CD8-positive, alpha-beta memory T cell (primary cell): ENCODE measurements at regions not wholly inside any gene's neighbourhood (a gene's known extent, or its start where the extent isn't known, plus 50 kb on each side); places are given as distances from the start of the nearest gene placed in this dataset.

Experiments
- CTCF ChIA-PET: fragments of 350-600 bp; sonication (Branson Sonifier 250); formaldehyde crosslinking; loops from one replicate; lab custom pipeline; 2021; ENCODE audit warnings: antibody characterized with exemption; lab: Charles Lee
- POLR2A ChIA-PET: fragments of 350-600 bp; sonication (Branson Sonifier 250); formaldehyde crosslinking; loops from one replicate; lab custom pipeline; 2021; ENCODE audit warnings: antibody characterized with exemption; lab: Charles Lee
- DNase-seq, 5 donors: peaks; one replicate each; pipeline versions ENCODE4 v3.0.0 to v3.0.0-alpha.2; 2020 to 2022; ENCODE audit warnings: mixed read lengths in 1 of 5
- H3K27ac ChIP-seq: one replicate; pipeline ENCODE4 v1.7.0; 2013; ENCODE audit warnings: low read depth, mild to moderate bottlenecking, low read length, moderate library complexity
- H3K27me3 ChIP-seq: 2 replicates; pipeline ENCODE4 v1.7.0; 2013; ENCODE audit warnings: low read length, mild to moderate bottlenecking; ENCODE audit not compliant: insufficient read depth, poor library complexity, severe bottlenecking
- H3K36me3 ChIP-seq: 2 replicates; pipeline ENCODE4 v1.7.0; 2013; ENCODE audit warnings: mild to moderate bottlenecking, low read length, moderate library complexity; ENCODE audit not compliant: insufficient read depth
- H3K4me1 ChIP-seq: 2 replicates; pipeline ENCODE4 v1.7.0; 2013; ENCODE audit warnings: mild to moderate bottlenecking, low read length, moderate library complexity; ENCODE audit not compliant: insufficient read depth
- H3K4me3 ChIP-seq: 2 replicates; pipeline ENCODE4 v1.7.0; 2013; ENCODE audit warnings: mild to moderate bottlenecking, low read length
- H3K9me3 ChIP-seq: 2 replicates; pipeline ENCODE4 v1.7.0; 2013; ENCODE audit warnings: mild to moderate bottlenecking, low read length
- H3K27ac Mint-ChIP-seq, 8 donors: one replicate each; pipeline ENCODE4 v1.8.0; 2020 to 2021; ENCODE audit warnings: mixed read lengths in 8 of 8, mild to moderate bottlenecking in 6 of 8, inconsistent platforms in 3 of 8, moderate library complexity in 3 of 8
- H3K27me3 Mint-ChIP-seq, 2 donors: one replicate each; pipeline ENCODE4 v1.8.0; 2020 to 2021; ENCODE audit warnings: mixed read lengths in 2 of 2, mild to moderate bottlenecking in 1 of 2, moderate library complexity in 1 of 2
- H3K36me3 Mint-ChIP-seq, 3 donors: one replicate each; pipeline ENCODE4 v1.8.0; 2020 to 2021; ENCODE audit warnings: mixed read lengths in 3 of 3, inconsistent platforms in 1 of 3, mild to moderate bottlenecking in 1 of 3
- H3K4me1 Mint-ChIP-seq, 3 donors: one replicate each; pipeline ENCODE4 v1.8.0; 2020 to 2021; ENCODE audit warnings: mixed read lengths in 3 of 3, inconsistent platforms in 1 of 3, mild to moderate bottlenecking in 1 of 3
- H3K4me3 Mint-ChIP-seq, 7 donors: one replicate each; pipeline ENCODE4 v1.8.0; 2020 to 2021; ENCODE audit warnings: mixed read lengths in 7 of 7, mild to moderate bottlenecking in 6 of 7, moderate library complexity in 4 of 7, inconsistent platforms in 2 of 7
- H3K9me3 Mint-ChIP-seq, 5 donors: one replicate each; pipeline ENCODE4 v1.8.0; 2020 to 2022; ENCODE audit warnings: mixed read lengths in 5 of 5, mild to moderate bottlenecking in 3 of 5, moderate library complexity in 2 of 5, inconsistent platforms in 1 of 5

DNA sequence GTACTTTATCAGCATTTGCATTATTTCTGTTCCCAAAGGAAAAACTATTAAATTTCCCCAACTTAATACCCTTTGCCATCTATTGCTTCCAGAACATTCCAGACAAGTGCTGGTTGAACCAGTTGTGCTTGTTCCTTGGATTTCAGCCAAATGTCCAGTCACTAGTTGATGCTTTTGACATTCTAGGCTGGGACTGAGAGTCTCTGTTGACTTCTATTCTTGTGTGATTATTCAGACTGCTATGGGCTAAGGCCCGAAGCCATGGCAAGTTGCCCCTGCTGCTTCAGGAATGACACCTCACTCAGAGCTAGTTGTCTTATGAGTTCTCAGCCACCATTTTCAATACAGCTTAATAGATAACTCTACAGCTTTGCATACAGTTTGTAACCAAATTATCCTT lies 458.1 kb upstream of the ARGLU1 start:
- Histone ChIP-seq H3K27ac (no peak overlapping the region), H3K9me3 (no peaks in the 10 kb centered on the region), H3K4me3 (no peak overlapping the region), H3K4me1 (no peaks in the 10 kb centered on the region), H3K27me3 (no peaks in the 10 kb centered on the region), H3K36me3 (no peaks in the 10 kb centered on the region)
- Mint-ChIP-seq H3K4me3 (no peak overlapping the region), H3K36me3 (peaks cover 0 to 2% (median 0%) of the 10 kb centered on the region in 3 donors), H3K4me1 (no peaks in the 10 kb centered on the region), H3K27me3 (no peaks in the 10 kb centered on the region), H3K9me3 (peaks cover 3 to 11% (median 11%) of the 10 kb centered on the region in 5 donors), H3K27ac (no peak overlapping the region)
- ChIA-PET POLR2A (no interaction called here), CTCF (no interaction called here)
- no peak for DNase-seq

DNA sequence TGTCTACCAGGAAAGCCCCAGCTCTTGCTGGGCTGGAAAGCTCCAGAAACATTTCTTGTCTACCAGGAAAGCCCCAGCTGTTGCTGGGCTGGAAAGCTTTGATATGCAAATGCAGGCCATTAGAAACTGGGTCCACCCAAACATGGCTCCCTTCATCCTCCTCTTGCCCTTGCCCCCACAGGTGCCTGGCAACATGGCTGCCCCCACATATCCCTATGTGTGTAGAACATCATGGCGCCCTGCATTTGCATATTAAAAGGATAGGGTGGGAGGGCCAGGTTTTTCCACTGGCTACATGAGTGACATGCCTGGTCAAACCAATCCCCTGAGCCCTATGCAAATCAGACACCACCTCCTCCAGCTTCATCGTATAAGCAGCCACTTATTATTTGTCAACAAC lies 455.4 kb upstream of the ARGLU1 start:
- no peak overlapping the region for H3K4me3 Mint-ChIP-seq
- Histone ChIP-seq H3K36me3 (no peaks in the 10 kb centered on the region), H3K4me3 (no peak overlapping the region), H3K9me3 (no peaks in the 10 kb centered on the region), H3K27ac (no peak overlapping the region), H3K27me3 (no peaks in the 10 kb centered on the region), H3K4me1 (no peaks in the 10 kb centered on the region)
- no peaks in the 10 kb centered on the region for H3K27me3 Mint-ChIP-seq
- no peak overlapping the region for H3K27ac Mint-ChIP-seq
- H3K36me3 Mint-ChIP-seq, result no peaks in the 10 kb centered on the region
- POLR2A ChIA-PET, result no interaction called here
- peaks cover 0 to 14% (median 5%) of the 10 kb centered on the region in 5 donors for H3K9me3 Mint-ChIP-seq
- H3K4me1 Mint-ChIP-seq, result no peaks in the 10 kb centered on the region
- CTCF ChIA-PET, result no interaction called here
- DNase-seq, result no peak

DNA sequence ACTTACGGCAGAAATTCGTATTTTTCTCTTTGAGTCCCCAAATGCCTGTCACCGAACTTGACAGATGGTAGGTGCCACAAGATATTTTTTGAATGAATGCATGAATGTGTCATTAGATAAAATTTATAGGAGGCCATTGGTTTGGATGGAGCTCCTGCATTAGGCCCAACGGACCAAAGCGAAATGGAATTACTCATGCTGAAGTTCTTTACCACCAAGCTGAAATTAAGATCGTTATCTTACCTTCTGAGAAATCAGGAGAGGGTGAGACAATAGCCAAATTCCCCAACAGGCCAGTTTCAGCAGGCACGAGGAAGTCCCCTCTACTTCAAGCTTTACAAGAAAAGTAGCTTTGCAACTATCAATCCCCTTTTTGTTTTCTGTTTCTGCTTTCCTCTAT lies 452.5 kb upstream of the ARGLU1 start:
- Histone ChIP-seq H3K36me3 (no peaks in the 10 kb centered on the region), H3K4me1 (no peaks in the 10 kb centered on the region), H3K9me3 (no peaks in the 10 kb centered on the region), H3K27me3 (no peaks in the 10 kb centered on the region), H3K27ac (no peak overlapping the region), H3K4me3 (no peak overlapping the region)
- Mint-ChIP-seq H3K27me3 (no peaks in the 10 kb centered on the region), H3K9me3 (peaks cover 0 to 18% (median 10%) of the 10 kb centered on the region in 5 donors), H3K27ac (no peak overlapping the region), H3K4me1 (no peaks in the 10 kb centered on the region), H3K36me3 (no peaks in the 10 kb centered on the region), H3K4me3 (no peak overlapping the region)
- no peak for DNase-seq
- CTCF ChIA-PET, result no interaction called here
- POLR2A ChIA-PET, result no interaction called here

DNA sequence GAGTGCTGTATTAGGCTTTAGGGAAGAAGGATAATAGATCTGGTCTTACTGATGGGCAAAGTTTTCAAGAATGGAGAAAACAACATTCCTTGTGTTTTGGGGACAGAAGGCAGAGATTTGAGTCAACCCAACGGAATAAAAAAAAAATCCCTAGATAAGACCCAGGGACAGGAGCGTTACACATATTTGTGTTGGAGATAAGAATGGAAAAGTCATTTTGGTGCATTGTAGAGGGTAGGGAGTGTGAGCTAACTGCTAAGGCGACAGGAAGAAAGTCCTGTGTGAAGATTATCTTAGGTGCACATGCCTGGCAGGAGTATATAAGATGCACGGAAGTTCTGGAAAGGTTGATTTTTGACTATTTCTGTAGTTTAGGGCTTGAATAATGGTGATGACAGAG lies 450.3 kb upstream of the ARGLU1 start:
- DNase-seq, result no peak
- Histone ChIP-seq H3K27me3 (no peaks in the 10 kb centered on the region), H3K36me3 (no peaks in the 10 kb centered on the region), H3K9me3 (no peaks in the 10 kb centered on the region), H3K27ac (no peak overlapping the region), H3K4me3 (no peak overlapping the region), H3K4me1 (no peaks in the 10 kb centered on the region)
- CTCF ChIA-PET, result no interaction called here
- no peaks in the 10 kb centered on the region for H3K27me3 Mint-ChIP-seq
- H3K9me3 Mint-ChIP-seq, result peaks cover 0 to 12% (median 8%) of the 10 kb centered on the region in 5 donors
- peak overlapping the region in 1 of 8 donors; percentile 0 for H3K27ac Mint-ChIP-seq
- POLR2A ChIA-PET, result no interaction called here
- H3K4me3 Mint-ChIP-seq, result no peak overlapping the region
- H3K4me1 Mint-ChIP-seq, result no peaks in the 10 kb centered on the region
- no peaks in the 10 kb centered on the region for H3K36me3 Mint-ChIP-seq

DNA sequence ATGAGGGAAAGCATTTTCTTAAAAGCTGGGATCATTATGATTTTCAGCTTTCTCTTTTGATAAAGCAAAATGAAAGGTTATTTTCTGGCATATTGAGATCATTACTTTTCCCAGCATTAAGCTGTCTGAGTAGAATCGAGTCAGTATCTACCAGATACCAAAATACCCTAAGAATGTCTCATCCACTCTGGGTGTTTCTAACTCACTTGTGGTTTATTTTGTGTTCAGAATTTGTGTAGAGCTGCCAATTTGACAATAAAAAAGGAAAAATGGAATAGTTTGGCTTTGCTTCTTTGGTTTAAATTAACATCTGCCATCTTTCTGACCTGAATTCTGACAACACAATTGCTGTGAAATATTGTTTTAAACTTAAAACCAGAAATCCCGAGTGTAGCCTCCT lies 438.7 kb upstream of the ARGLU1 start:
- ChIA-PET POLR2A (no interaction called here), CTCF (no interaction called here)
- no peaks in the 10 kb centered on the region for H3K9me3 ChIP-seq
- H3K4me3 Mint-ChIP-seq, result no peak overlapping the region
- H3K36me3 Mint-ChIP-seq, result no peaks in the 10 kb centered on the region
- H3K27ac Mint-ChIP-seq, result no peak overlapping the region
- no peaks in the 10 kb centered on the region for H3K27me3 ChIP-seq
- H3K4me1 ChIP-seq, result no peaks in the 10 kb centered on the region
- H3K9me3 Mint-ChIP-seq, result peaks cover 0 to 8% (median 3%) of the 10 kb centered on the region in 5 donors
- H3K36me3 ChIP-seq, result no peaks in the 10 kb centered on the region
- no peaks in the 10 kb centered on the region for H3K4me1 Mint-ChIP-seq
- no peak for DNase-seq
- H3K27me3 Mint-ChIP-seq, result no peaks in the 10 kb centered on the region
- H3K27ac ChIP-seq, result no peak overlapping the region
- no peak overlapping the region for H3K4me3 ChIP-seq

DNA sequence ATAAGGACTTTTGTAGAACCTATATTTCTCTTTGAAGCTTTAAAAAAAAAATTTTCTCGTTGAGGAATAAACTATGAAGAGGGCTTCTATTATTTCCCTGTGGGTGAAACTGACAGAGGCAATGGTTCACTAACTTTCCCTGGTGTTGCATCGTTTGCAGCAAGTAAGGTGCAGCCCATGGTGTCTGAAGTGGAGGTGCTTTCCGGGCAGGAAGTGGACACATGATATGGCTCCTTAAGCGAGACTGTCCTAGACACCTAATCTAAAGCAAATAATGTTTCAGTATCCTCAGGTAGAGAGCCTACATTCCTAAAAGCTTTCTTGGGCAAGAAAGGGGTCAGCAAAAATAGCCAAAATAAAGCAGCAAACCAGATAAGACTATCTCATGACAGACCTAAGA lies 437.6 kb upstream of the ARGLU1 start:
- H3K4me3 ChIP-seq, result no peak overlapping the region
- no peaks in the 10 kb centered on the region for H3K4me1 Mint-ChIP-seq
- POLR2A ChIA-PET, result no interaction called here
- H3K27me3 ChIP-seq, result no peaks in the 10 kb centered on the region
- no peaks in the 10 kb centered on the region for H3K27me3 Mint-ChIP-seq
- no peak overlapping the region for H3K27ac ChIP-seq
- H3K9me3 Mint-ChIP-seq, result peaks cover 0 to 8% (median 3%) of the 10 kb centered on the region in 5 donors
- H3K4me1 ChIP-seq, result no peaks in the 10 kb centered on the region
- CTCF ChIA-PET, result no interaction called here
- no peaks in the 10 kb centered on the region for H3K9me3 ChIP-seq
- no peak for DNase-seq
- H3K36me3 Mint-ChIP-seq, result no peaks in the 10 kb centered on the region
- H3K27ac Mint-ChIP-seq, result no peak overlapping the region
- H3K4me3 Mint-ChIP-seq, result no peak overlapping the region
- H3K36me3 ChIP-seq, result no peaks in the 10 kb centered on the region

DNA sequence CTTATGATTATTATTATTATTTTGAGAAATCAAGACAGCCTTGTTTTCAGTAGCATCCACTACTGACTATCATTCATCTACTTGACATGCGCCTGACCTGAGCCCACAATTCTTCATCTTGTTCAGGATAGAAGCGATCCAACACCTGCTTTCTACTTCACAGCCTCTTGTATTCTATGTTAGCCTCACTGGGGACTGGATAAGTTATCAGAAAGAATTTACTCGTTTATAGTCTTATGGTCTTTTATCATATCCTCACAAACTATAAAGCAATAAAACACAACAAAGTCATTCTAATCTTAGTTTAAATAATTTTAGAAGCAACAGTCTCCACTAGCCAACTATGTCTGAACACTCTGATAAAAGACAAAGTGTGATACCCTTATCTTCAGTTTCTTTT lies 436.0 kb upstream of the ARGLU1 start:
- no peak overlapping the region for H3K4me3 ChIP-seq
- no peak overlapping the region for H3K4me3 Mint-ChIP-seq
- H3K9me3 ChIP-seq, result no peaks in the 10 kb centered on the region
- H3K27me3 ChIP-seq, result no peaks in the 10 kb centered on the region
- H3K36me3 ChIP-seq, result no peaks in the 10 kb centered on the region
- H3K27ac Mint-ChIP-seq, result no peak overlapping the region
- POLR2A ChIA-PET, result no interaction called here
- no peaks in the 10 kb centered on the region for H3K4me1 Mint-ChIP-seq
- H3K4me1 ChIP-seq, result no peaks in the 10 kb centered on the region
- H3K27ac ChIP-seq, result no peak overlapping the region
- no peaks in the 10 kb centered on the region for H3K36me3 Mint-ChIP-seq
- H3K27me3 Mint-ChIP-seq, result no peaks in the 10 kb centered on the region
- H3K9me3 Mint-ChIP-seq, result peaks cover 2 to 8% (median 6%) of the 10 kb centered on the region in 5 donors
- CTCF ChIA-PET, result no interaction called here
- no peak for DNase-seq

DNA sequence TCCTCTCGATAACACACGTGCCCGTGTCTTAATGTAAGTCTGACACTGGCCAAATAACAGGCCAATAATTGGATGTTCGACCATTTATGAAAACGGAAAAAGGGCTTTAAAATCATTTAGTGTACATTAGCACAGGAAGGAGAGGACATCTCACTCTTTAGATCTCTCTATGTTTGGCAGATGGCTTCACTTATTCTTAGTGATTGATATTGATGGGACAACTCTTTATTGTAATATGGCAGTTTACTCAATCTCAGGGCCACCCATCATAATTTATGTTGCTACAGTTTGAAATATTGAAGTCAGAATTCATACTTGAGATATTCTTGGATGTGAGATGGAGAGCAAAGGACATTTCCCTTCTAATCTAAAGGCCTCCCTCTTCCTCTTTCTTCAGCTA lies 430.7 kb upstream of the ARGLU1 start:
- H3K27ac Mint-ChIP-seq, result no peak overlapping the region
- ChIA-PET POLR2A (interaction anchor here (0.6 kb wide), 1 partner anchor 1510 kb away, joined by 3 read pairs; no protein-coding TSS in a partner anchor), CTCF (no interaction called here)
- H3K27me3 Mint-ChIP-seq, result no peaks in the 10 kb centered on the region
- H3K36me3 Mint-ChIP-seq, result no peaks in the 10 kb centered on the region
- peaks cover 2 to 8% (median 4%) of the 10 kb centered on the region in 5 donors for H3K9me3 Mint-ChIP-seq
- H3K9me3 ChIP-seq, result no peaks in the 10 kb centered on the region
- H3K4me1 ChIP-seq, result no peaks in the 10 kb centered on the region
- H3K4me1 Mint-ChIP-seq, result no peaks in the 10 kb centered on the region
- H3K27ac ChIP-seq, result no peak overlapping the region
- H3K27me3 ChIP-seq, result no peaks in the 10 kb centered on the region
- no peak overlapping the region for H3K4me3 ChIP-seq
- DNase-seq, result no peak
- no peaks in the 10 kb centered on the region for H3K36me3 ChIP-seq
- no peak overlapping the region for H3K4me3 Mint-ChIP-seq

DNA sequence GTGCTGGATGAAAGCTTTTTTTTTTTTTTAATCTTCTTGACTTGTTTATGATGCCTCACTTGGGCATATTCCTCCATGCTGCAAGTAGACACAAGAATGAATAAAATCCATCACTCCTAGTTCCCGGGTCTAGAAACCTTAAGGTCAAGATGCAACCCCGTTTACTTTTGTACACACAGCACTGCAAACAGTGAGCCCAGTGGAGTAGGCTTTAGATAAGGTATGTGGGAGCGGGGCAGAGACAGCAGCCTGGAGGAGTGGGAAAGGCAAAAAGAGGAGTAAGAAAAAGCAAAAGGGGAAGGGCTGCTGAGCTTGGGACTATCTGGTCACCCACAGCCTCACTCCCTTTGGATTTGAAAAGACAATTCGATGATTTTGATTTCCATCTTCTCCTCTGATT lies 429.8 kb upstream of the ARGLU1 start:
- no peak overlapping the region for H3K4me3 ChIP-seq
- no peaks in the 10 kb centered on the region for H3K9me3 ChIP-seq
- H3K9me3 Mint-ChIP-seq, result peaks cover 2 to 10% (median 4%) of the 10 kb centered on the region in 5 donors
- no peaks in the 10 kb centered on the region for H3K27me3 ChIP-seq
- H3K4me3 Mint-ChIP-seq, result no peak overlapping the region
- no peak overlapping the region for H3K27ac ChIP-seq
- POLR2A ChIA-PET, result no interaction called here
- CTCF ChIA-PET, result no interaction called here
- no peak for DNase-seq
- no peaks in the 10 kb centered on the region for H3K36me3 ChIP-seq
- no peaks in the 10 kb centered on the region for H3K36me3 Mint-ChIP-seq
- H3K4me1 ChIP-seq, result no peaks in the 10 kb centered on the region
- no peaks in the 10 kb centered on the region for H3K27me3 Mint-ChIP-seq
- H3K27ac Mint-ChIP-seq, result no peak overlapping the region
- no peaks in the 10 kb centered on the region for H3K4me1 Mint-ChIP-seq
